RWPE2 (cell line): ENCODE measurements at regions not wholly inside any gene's neighbourhood (a gene's known extent, or its start where the extent isn't known, plus 50 kb on each side); places are given as distances from the start of the nearest gene placed in this dataset.

Experiments used
- ATAC-seq: fragments of 200-7000 bp; cut with Tn5 transposase; 3 replicates; pipeline ENCODE4 v1.9.1; 2021; ENCODE audit warnings: low read depth
- DNase-seq: peaks from one replicate; pipeline ENCODE4 v3.0.0-alpha.2; 2020; ENCODE audit warnings: low spot score
- H3K27ac ChIP-seq: fragments of 450-650 bp; 2 replicates; pipeline ENCODE4 v1.5.1; 2017; ENCODE audit warnings: mild to moderate bottlenecking; ENCODE audit not compliant: poor library complexity, severe bottlenecking
- H3K27me3 ChIP-seq: fragments of 250-450 bp; sonication (Bioruptor Pico); 2 replicates; pipeline ENCODE4 v1.5.1; 2021; ENCODE audit warnings: mild to moderate bottlenecking, moderate library complexity; ENCODE audit not compliant: insufficient read depth, poor library complexity, severe bottlenecking
- H3K36me3 ChIP-seq: fragments of 250-450 bp; sonication (Bioruptor Pico); 2 replicates; pipeline ENCODE4 v1.5.1; 2020; ENCODE audit warnings: low read depth, mild to moderate bottlenecking, moderate library complexity
- H3K4me1 ChIP-seq: fragments of 250-450 bp; sonication (Bioruptor Pico); 2 replicates; pipeline ENCODE4 v1.5.1; 2021; ENCODE audit warnings: mild to moderate bottlenecking, moderate library complexity; ENCODE audit not compliant: insufficient read depth, poor library complexity, severe bottlenecking
- H3K4me3 ChIP-seq: fragments of 250-450 bp; sonication (Bioruptor Pico); 2 replicates; pipeline ENCODE4 v1.5.1; 2021; ENCODE audit warnings: mild to moderate bottlenecking, moderate library complexity; ENCODE audit not compliant: severe bottlenecking
- H3K9me3 ChIP-seq: fragments of 250-450 bp; sonication (Bioruptor Pico); 2 replicates; pipeline ENCODE4 v1.5.1; 2021; ENCODE audit warnings: mild to moderate bottlenecking, moderate library complexity; ENCODE audit not compliant: severe bottlenecking
- TF ChIP-seq, protein P1 (sequence below): fragments of 450-650 bp; IDR thresholded peaks from one replicate; pipeline ENCODE4 v1.5.1; 2017; ENCODE audit warnings: mild to moderate bottlenecking, moderate library complexity; ENCODE audit not compliant: poor library complexity, severe bottlenecking

DNA sequence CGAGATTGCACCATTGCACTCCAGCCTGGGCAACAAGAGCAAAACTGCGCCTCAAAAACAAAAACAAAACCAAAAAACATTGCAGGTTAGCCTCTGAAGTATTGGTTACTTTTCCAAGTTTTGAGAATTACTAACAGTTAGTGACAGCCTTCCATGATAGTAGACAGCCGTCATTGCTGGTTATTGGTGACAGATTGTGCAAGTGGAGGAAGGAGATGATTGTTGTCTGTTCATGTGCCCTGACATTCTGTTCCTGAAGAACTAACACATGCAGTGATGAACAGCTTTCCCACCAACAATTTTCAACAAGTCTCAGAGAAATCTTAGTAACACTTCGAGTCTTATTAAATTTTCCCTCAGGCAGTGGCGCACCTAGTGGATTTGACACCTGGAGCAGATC, 89.3 kb upstream of the NAP1L1 start:
- H3K4me1 ChIP-seq, result no peaks in the 10 kb centered on the region
- TF ChIP-seq, protein P1, sequence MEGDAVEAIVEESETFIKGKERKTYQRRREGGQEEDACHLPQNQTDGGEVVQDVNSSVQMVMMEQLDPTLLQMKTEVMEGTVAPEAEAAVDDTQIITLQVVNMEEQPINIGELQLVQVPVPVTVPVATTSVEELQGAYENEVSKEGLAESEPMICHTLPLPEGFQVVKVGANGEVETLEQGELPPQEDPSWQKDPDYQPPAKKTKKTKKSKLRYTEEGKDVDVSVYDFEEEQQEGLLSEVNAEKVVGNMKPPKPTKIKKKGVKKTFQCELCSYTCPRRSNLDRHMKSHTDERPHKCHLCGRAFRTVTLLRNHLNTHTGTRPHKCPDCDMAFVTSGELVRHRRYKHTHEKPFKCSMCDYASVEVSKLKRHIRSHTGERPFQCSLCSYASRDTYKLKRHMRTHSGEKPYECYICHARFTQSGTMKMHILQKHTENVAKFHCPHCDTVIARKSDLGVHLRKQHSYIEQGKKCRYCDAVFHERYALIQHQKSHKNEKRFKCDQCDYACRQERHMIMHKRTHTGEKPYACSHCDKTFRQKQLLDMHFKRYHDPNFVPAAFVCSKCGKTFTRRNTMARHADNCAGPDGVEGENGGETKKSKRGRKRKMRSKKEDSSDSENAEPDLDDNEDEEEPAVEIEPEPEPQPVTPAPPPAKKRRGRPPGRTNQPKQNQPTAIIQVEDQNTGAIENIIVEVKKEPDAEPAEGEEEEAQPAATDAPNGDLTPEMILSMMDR, result no peak
- no peak for ATAC-seq
- no peaks in the 10 kb centered on the region for H3K9me3 ChIP-seq
- no peak for DNase-seq
- H3K36me3 ChIP-seq, result no peaks in the 10 kb centered on the region
- no peak overlapping the region for H3K27ac ChIP-seq
- H3K4me3 ChIP-seq, result no peak overlapping the region
- no peaks in the 10 kb centered on the region for H3K27me3 ChIP-seq

- Histone ChIP-seq H3K4me1 (no peaks in the 10 kb centered on the region), H3K27ac (no peak overlapping the region), H3K9me3 (no peaks in the 10 kb centered on the region), H3K4me3 (no peak overlapping the region), H3K27me3 (no peaks in the 10 kb centered on the region), H3K36me3 (no peaks in the 10 kb centered on the region)
- ATAC-seq (peak; percentile 36; the same call in 1 of the 3 replicates), DNase-seq (no peak)
- TF ChIP-seq, protein P1, result peak; percentile 26
These were observed 74.2 kb upstream of the NAP1L1 start for GRCh38 chr12:76158518-76159321.

DNA sequence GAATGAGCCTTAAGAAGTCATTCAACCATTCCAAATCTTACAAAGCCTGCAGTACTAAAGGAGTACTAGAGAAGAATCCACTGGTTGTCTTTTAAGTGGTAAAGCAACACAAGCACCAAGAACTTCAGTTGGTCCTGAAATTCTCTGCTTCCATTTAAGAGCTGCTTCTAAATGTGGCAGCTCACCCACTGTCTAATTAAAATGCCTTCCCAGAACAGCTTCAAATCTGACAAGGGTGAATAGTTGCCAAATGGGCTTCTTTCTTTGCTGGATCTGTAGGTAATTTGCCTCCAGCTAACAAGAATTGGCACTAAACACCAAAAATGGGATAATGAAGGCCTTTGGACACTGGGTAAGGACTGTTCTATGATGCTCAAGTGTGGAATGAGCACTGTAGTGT, 72.2 kb upstream of the NAP1L1 start:
- no peak for DNase-seq
- Histone ChIP-seq H3K27me3 (no peaks in the 10 kb centered on the region), H3K4me3 (no peak overlapping the region), H3K27ac (no peak overlapping the region), H3K36me3 (no peaks in the 10 kb centered on the region), H3K9me3 (no peaks in the 10 kb centered on the region), H3K4me1 (no peaks in the 10 kb centered on the region)
- TF ChIP-seq, protein P1, result no peak
- ATAC-seq, result no peak

DNA sequence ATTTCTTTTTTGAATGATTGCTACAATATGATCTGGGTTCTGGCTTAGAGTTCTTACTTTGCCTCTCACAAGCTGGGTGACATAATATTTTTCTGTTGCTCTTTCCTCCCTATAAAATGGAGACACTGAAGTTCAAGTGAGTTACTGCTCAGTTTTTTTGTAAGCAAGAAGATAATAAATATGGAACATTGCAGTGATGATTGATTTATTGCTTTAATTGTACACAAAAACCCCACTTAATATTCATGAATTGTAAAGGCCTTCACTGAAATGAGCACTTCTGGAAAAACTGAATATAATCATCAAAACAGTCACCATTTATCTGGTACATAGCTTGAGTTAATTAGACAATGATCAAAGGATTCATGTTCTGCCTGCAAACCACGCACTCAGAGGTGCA, 71.8 kb upstream of the NAP1L1 start:
- H3K27me3 ChIP-seq, result no peaks in the 10 kb centered on the region
- H3K9me3 ChIP-seq, result no peaks in the 10 kb centered on the region
- no peak overlapping the region for H3K27ac ChIP-seq
- no peak for DNase-seq
- H3K4me3 ChIP-seq, result no peak overlapping the region
- no peaks in the 10 kb centered on the region for H3K4me1 ChIP-seq
- TF ChIP-seq, protein P1, result no peak
- no peak for ATAC-seq
- no peaks in the 10 kb centered on the region for H3K36me3 ChIP-seq

- TF ChIP-seq, protein P1, result no peak
- H3K27ac ChIP-seq, result no peak overlapping the region
- H3K27me3 ChIP-seq, result no peaks in the 10 kb centered on the region
- DNase-seq (no peak), ATAC-seq (no peak)
- H3K9me3 ChIP-seq, result no peaks in the 10 kb centered on the region
- H3K36me3 ChIP-seq, result no peaks in the 10 kb centered on the region
- no peak overlapping the region for H3K4me3 ChIP-seq
- no peaks in the 10 kb centered on the region for H3K4me1 ChIP-seq
These were observed 70.7 kb upstream of the NAP1L1 start for GRCh38 chr12:76155157-76155670.
